Parathyroid adenoma (tissue), 2 donors: ENCODE measurements at regions not wholly inside any gene's neighbourhood (a gene's known extent, or its start where the extent isn't known, plus 50 kb on each side); places are given as distances from the start of the nearest gene placed in this dataset.

ENCODE experiments used
- H2AFZ ChIP-seq: fragments of 300-600 bp; sonication (generic); one replicate; pipeline ENCODE4 v1.7.0; 2017; ENCODE audit warnings: antibody characterized with exemption, mild to moderate bottlenecking
- H3K27ac ChIP-seq: fragments of 300-600 bp; sonication (generic); one replicate; pipeline ENCODE4 v1.7.0; 2017
- H3K27me3 ChIP-seq: fragments of 300-600 bp; sonication (generic); one replicate; pipeline ENCODE4 v1.7.0; 2017; ENCODE audit warnings: low read length; ENCODE audit not compliant: control insufficient read depth, insufficient read depth
- H3K36me3 ChIP-seq: fragments of 300-600 bp; sonication (generic); one replicate; pipeline ENCODE4 v1.7.0; 2017; ENCODE audit warnings: low read length; ENCODE audit not compliant: control insufficient read depth, insufficient read depth
- H3K4me1 ChIP-seq: fragments of 300-600 bp; sonication (generic); one replicate; pipeline ENCODE4 v1.7.0; 2017; ENCODE audit warnings: control low read depth
- H3K4me2 ChIP-seq: fragments of 300-600 bp; sonication (generic); one replicate; pipeline ENCODE4 v1.7.0; 2017; ENCODE audit warnings: low read length
- H3K4me3 ChIP-seq: fragments of 300-600 bp; sonication (generic); one replicate; pipeline ENCODE4 v1.7.0; 2017; ENCODE audit warnings: low read depth, low read length
- H3K79me2 ChIP-seq: fragments of 300-600 bp; sonication (generic); one replicate; pipeline ENCODE4 v1.7.0; 2017; ENCODE audit warnings: control low read depth
- H3K9ac ChIP-seq: fragments of 300-600 bp; sonication (generic); one replicate; pipeline ENCODE4 v1.7.0; 2017; ENCODE audit warnings: mild to moderate bottlenecking
- H3K9me3 ChIP-seq: fragments of 300-600 bp; sonication (generic); one replicate; pipeline ENCODE4 v1.7.0; 2017; ENCODE audit warnings: low read length; ENCODE audit not compliant: control insufficient read depth
- TF ChIP-seq, protein P1 (sequence below): fragments of 300-600 bp; sonication (generic); IDR thresholded peaks from one replicate; pipeline ENCODE4 v1.7.0; 2017; ENCODE audit warnings: antibody characterized with exemption, mild to moderate bottlenecking
- donor health status: primary hyperparathyroidism.

DNA sequence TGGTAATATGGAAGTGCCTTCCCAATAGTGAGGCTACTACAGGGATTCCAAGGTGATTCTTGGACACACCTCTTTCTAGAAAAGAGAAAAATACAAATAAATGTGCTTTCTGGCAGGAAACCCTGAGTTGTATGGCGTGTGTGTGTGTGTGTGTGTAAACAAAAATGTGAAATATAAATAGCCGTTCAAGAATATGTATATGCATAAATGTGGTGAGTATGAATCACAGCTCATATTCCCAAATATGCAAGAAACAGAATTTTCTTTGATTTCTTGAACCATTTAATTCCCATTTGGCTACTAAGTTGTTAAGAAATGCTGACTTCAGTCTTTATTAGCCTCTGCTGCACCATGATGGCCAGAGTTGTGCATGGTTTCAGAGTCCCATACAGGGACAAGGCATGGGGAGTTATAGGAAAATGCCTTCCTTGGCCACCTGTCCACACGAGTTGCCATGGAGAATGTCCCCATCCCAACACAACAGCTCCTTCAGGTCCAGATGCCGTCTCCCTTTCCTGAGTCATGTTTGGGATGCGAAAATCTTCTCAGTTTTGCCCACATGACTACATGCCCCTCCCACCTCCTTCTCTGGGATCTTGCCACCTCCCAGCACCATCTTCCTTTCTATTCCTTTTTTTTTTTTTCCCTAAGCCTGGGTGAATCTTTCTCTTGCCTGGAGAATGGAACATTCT is 312.4 kb upstream of the ECI2 start:
- no peaks in the 10 kb centered on the region for H3K9me3 ChIP-seq
- H3K36me3 ChIP-seq: no peaks in the 10 kb centered on the region
- no peaks in the 10 kb centered on the region for H3K4me1 ChIP-seq
- H3K9ac ChIP-seq: no peak overlapping the region
- H3K27ac ChIP-seq: no peak overlapping the region
- H3K27me3 ChIP-seq: no peaks in the 10 kb centered on the region
- no peak overlapping the region for H3K4me2 ChIP-seq
- no peak overlapping the region for H2AFZ ChIP-seq
- H3K79me2 ChIP-seq: no peaks in the 10 kb centered on the region
- TF ChIP-seq, protein P1, sequence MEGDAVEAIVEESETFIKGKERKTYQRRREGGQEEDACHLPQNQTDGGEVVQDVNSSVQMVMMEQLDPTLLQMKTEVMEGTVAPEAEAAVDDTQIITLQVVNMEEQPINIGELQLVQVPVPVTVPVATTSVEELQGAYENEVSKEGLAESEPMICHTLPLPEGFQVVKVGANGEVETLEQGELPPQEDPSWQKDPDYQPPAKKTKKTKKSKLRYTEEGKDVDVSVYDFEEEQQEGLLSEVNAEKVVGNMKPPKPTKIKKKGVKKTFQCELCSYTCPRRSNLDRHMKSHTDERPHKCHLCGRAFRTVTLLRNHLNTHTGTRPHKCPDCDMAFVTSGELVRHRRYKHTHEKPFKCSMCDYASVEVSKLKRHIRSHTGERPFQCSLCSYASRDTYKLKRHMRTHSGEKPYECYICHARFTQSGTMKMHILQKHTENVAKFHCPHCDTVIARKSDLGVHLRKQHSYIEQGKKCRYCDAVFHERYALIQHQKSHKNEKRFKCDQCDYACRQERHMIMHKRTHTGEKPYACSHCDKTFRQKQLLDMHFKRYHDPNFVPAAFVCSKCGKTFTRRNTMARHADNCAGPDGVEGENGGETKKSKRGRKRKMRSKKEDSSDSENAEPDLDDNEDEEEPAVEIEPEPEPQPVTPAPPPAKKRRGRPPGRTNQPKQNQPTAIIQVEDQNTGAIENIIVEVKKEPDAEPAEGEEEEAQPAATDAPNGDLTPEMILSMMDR: no peak
- H3K4me3 ChIP-seq: no peak overlapping the region

DNA sequence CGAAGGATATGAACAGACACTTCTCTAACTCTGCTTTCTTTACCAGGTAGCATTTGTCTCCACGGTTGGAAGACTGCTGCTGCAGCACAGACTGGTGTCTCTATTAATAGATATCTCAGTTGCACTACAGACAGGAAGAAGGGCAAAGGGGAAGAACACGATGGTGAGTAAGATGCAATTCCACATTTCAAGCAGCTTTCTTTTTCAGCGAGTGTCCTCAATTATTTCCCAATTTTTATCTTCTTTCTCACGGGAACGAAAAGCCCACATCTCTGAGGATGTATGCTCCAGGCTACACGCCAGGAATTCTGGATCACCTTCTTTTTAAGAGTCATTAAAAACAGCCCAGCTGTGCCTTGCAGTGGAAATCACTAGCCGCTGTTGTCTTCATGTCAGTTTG is 311.6 kb upstream of the ECI2 start:
- H3K27ac ChIP-seq: no peak overlapping the region
- no peak overlapping the region for H3K9ac ChIP-seq
- TF ChIP-seq, protein P1: no peak
- H3K79me2 ChIP-seq: no peaks in the 10 kb centered on the region
- no peaks in the 10 kb centered on the region for H3K36me3 ChIP-seq
- no peak overlapping the region for H3K4me3 ChIP-seq
- no peaks in the 10 kb centered on the region for H3K27me3 ChIP-seq
- H3K9me3 ChIP-seq: no peaks in the 10 kb centered on the region
- no peaks in the 10 kb centered on the region for H3K4me1 ChIP-seq
- H2AFZ ChIP-seq: no peak overlapping the region
- no peak overlapping the region for H3K4me2 ChIP-seq

DNA sequence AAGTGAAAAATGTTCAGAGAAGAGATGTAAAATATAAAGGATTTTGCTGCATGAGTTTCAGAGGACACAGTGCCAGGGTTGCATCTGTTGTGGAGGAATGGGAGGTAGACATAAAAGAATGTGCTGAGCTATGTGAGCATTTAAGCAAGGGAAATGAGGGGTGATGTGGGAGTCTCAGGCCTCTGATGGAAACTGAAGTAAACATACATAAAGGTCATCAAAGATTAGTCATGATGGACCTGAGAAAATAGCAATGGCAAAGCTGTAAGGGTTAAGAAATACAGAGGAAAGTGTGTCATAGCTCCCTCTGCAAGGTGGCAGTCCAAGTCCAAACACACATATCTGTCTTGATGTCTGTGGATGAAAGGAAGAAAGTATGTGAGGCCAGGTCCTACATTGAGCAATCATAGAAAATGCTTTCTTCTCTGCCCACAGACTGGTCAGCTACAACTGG is 306.6 kb upstream of the ECI2 start:
- Histone ChIP-seq H3K4me1 (no peaks in the 10 kb centered on the region), H3K9me3 (no peaks in the 10 kb centered on the region), H3K4me3 (no peak overlapping the region), H3K79me2 (no peaks in the 10 kb centered on the region), H3K36me3 (no peaks in the 10 kb centered on the region), H3K9ac (no peak overlapping the region), H2AFZ (no peak overlapping the region), H3K27me3 (no peaks in the 10 kb centered on the region), H3K27ac (no peak overlapping the region), H3K4me2 (no peak overlapping the region)
- TF ChIP-seq, protein P1: no peak

DNA sequence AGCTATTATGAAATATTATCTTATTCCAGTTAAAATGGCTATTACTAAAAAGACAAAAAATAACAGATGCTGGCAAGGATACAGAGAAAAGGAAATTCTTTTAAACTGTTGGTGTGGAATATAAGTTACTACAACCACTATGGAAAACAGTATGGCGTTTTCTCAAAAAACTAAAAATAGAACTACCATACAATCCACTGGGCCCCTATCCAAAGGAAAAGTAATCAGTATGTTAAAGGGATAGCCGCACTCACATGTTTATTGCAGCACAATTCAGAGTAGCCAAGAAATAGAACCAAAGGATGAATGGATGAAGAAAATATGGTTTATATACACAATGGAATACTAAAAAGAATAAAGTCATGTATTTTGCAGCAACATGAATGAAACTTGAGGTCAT is 303.8 kb upstream of the ECI2 start:
- Histone ChIP-seq H3K4me3 (no peak overlapping the region), H3K4me1 (no peaks in the 10 kb centered on the region), H2AFZ (no peak overlapping the region), H3K9me3 (no peaks in the 10 kb centered on the region), H3K27ac (no peak overlapping the region), H3K36me3 (no peaks in the 10 kb centered on the region), H3K27me3 (no peaks in the 10 kb centered on the region), H3K79me2 (no peaks in the 10 kb centered on the region), H3K9ac (no peak overlapping the region), H3K4me2 (no peak overlapping the region)
- TF ChIP-seq, protein P1: no peak

DNA sequence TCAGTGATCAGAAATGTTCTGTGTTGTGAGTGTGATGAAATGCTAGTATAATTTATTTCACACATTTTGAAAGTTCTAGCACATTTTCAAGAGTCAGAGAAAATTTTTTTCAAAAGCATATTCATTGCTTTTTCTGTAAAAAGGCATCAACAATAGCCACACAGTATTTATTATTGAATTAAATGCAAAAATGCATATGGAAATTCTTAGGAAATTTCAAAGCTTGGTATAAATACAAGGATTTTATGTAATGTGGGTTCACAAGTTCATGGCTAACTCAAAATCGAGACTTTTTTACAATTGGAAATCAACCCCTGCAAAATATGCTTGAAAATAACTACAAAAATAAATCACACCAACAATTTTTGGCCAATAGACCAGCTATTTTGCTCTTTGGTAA is 302.0 kb upstream of the ECI2 start:
- H3K27ac ChIP-seq: no peak overlapping the region
- TF ChIP-seq, protein P1: no peak
- no peaks in the 10 kb centered on the region for H3K36me3 ChIP-seq
- H3K9me3 ChIP-seq: no peaks in the 10 kb centered on the region
- no peak overlapping the region for H3K4me2 ChIP-seq
- no peak overlapping the region for H2AFZ ChIP-seq
- no peaks in the 10 kb centered on the region for H3K79me2 ChIP-seq
- H3K27me3 ChIP-seq: no peaks in the 10 kb centered on the region
- H3K4me3 ChIP-seq: no peak overlapping the region
- no peak overlapping the region for H3K9ac ChIP-seq
- no peaks in the 10 kb centered on the region for H3K4me1 ChIP-seq
